Hindlimb muscle (tissue), 1 donor: ENCODE measurements at regions not wholly inside any gene's neighbourhood (a gene's known extent, or its start where the extent isn't known, plus 50 kb on each side); places are given as distances from the start of the nearest gene placed in this dataset.

Experiments
- DNase-seq: peaks from one replicate; pipeline ENCODE4 v3.0.0-alpha.2; 2013

DNA sequence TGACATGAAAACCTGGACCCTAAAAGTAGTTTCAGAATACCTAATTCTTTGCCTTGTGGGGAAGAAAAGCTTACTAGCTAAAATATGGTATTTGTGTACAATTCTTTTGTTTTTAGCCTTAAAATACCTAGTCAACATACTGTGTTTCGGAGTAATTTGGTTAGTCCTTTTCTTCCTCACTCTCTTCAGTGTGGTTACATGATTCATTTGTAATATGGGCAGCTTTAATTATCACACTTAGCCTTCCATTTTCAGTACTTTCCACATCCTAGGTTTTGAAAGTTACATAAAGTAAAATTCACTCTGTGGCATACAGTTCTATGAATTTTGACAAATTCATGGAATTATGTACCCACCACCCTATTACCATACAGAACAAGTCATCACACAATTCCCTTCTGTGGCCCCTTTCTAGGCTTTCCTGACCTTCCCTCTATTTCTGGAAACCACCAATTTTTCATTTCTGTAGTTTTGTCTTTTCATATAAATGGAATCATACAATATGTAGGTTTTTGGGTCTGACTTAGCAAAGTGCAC is 96.2 kb downstream of the EMX2 start:
- no peak for DNase-seq

- DNase-seq = no peak
Observed at GRCh38 chr10:117640406-117640805, 97.9 kb downstream of the EMX2 start.

- DNase-seq = no peak
Observed at GRCh38 chr10:117646718-117647117, 104.2 kb downstream of the EMX2 start.

GRCh38 chr10:117647306-117647705 is 104.8 kb downstream of the EMX2 start:
- DNase-seq = no peak

DNA sequence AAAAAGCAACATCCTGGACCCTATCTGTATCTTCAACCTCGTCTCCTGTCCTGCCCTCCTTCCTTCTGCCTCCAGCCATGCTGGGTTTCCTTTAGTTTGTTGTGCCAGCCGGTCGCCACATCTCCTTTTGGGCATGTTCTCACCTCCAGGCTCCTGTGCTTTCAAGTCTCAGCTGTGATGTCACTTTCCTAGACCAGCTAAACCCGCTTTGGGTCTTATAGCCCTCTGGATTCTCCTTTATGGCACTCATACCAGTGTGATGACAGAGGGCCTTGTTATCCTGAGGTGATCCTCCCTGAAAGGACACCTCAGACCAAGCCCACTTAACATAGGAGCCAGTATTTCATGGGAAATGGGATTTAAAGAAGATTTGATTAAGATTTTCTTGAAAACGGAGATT is 108.6 kb downstream of the EMX2 start:
- no peak for DNase-seq

DNA sequence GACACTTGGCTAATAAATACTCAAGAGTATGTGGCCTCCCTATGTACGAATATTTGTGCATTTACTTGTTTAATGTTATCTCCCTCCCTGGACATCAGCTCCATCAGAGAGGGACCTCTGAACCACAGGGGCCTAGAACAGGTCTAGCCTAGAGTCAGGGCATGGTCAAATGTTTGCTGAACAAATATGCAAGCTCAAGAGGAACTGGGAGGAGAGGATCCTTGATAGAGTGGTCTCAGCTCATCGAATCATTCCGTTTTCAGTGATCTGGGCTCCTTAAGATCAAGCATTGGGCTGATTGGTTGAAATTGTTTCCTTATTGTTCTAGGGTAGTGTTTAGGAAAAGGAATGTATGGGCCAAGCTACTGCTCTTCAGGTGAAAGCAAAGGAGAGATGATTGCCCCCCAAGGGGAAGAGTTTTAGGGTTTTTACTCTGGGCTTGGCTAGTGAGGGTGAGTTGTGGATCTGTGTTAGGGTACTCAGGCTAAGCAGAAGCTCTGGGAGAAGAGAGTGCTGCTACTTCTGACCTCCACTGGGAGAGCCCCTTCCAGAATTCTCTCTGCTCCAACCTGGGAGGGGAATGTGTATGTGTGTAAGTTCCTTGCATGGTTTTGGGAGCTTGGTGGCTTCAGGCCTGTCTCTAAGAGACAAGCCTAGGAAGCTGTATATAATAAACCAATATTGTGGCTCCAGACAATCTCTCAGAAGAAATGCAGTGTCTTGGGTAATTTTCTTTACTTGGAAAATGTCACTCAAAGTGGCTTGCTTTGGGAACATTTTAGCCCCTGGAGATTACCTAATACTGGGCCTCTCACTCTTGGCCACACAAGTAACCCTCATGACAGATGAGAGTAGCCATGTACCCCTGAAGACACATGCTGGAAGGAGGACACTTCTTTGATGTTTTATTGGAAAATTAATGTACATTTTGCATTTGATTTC is 110.0 kb downstream of the EMX2 start:
- no peak for DNase-seq

- DNase-seq = no peak
Observed at GRCh38 chr10:117653170-117653515, 110.6 kb downstream of the EMX2 start.

- no peak for DNase-seq
Observed at GRCh38 chr10:117654105-117654504, 111.6 kb downstream of the EMX2 start.

- no peak for DNase-seq
Observed at GRCh38 chr10:117656385-117657367, 114.1 kb downstream of the EMX2 start.

DNA sequence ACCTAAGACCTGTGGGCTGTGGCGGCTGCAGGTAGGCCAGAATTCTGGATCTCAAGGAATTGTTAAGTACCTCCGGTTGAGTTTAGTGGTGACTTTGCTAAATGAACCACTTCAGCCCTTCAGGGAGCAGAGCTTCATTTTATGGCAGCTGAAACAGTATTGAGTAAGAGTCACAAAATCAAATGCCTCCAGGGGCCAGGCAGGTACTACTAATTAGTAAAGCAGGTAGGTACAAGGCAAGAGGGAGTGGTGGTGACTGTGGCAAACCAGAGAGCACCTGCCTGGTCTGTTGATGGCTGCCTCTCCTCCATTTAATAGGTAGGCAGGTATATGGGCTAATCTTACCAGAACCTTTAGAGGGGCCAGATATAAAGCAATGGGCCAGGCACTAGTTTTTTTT is 118.8 kb downstream of the EMX2 start:
- DNase-seq = no peak

GRCh38 chr10:117662126-117662525 is 119.6 kb downstream of the EMX2 start:
- no peak for DNase-seq

DNA sequence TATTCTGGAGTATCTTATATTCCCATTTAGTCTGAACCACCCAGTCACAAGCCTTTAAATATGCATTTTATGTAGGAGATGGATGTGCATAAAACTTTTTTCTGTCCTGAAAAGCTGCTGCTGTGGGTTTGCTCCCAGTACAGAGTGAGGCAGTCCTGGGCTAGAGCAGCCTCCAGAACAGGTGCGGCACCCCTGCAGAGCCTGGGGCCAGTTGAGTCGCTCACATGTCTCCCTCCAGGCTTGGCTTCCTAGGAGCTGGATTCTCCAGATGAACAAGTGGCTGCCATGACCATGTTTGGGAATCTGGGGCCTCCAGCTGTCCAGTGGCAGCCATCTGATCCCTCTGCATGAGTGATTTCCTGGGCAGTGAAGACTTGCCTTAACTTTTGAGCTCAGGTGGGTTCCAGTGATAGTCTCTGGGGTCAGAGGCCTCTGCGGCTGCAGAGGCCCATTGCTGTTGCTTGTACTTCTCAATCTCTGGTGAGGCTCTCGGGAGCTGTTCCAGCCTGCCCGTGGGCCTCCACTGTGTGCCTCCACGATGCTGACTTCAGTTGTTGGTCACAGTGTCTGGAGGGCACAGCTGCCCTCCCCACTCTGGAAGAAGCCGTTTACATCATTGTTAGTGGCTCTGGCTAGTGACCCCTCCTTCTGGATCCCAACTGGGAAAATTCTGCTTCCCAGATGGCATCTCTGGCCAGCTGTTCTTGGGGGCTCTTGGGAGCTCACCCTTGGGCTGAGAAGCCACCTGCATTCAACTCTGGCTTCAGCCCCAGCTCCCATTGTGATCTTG is 120.4 kb downstream of the EMX2 start:
- DNase-seq = no peak

- peak; percentile 75 for DNase-seq
Observed at GRCh38 chr10:117663750-117664149, 121.2 kb downstream of the EMX2 start.

DNA sequence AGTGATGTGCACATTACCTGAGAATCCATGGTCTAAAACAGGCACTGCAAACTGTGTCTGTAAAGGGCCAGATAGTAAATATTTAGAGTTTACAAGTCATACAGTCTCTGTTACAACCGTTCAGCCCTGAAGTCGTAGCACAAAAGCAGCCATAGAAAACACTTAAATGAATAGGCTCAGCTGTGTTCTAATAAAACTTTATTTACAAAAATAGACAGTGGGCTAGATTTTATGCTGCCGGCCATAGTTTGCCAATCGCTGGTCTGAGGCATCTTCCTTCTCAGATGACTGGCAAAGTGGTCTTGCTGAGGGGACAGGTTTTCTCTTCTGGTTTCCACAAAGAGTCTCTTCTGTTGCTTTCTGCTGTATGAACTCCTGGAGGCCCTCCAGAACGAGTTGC is 121.7 kb downstream of the EMX2 start:
- DNase-seq = no peak

- peak; percentile 59 for DNase-seq
Observed at GRCh38 chr10:117666166-117666565, 123.6 kb downstream of the EMX2 start.

DNA sequence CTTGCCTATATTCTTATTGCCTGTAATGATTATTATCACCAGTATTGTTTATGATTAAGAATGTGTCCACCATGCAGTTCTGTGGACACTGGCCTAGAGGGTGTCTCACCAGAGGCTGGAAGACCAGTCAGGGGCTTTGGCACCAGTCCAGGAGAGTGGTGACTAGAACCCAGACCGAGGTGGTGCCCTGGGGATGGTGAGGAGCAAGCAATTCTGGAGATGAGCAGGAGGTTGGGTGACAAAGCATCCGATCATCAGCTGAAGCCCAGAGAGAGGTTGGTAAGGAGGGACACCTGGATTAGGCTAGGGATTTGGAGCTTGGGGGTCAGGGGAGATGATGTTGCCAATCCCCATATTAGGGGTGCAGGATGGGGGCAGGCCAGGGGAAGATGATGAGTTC is 124.4 kb downstream of the EMX2 start:
- no peak for DNase-seq

GRCh38 chr10:117667831-117668230 is 125.3 kb downstream of the EMX2 start:
- no peak for DNase-seq

DNA sequence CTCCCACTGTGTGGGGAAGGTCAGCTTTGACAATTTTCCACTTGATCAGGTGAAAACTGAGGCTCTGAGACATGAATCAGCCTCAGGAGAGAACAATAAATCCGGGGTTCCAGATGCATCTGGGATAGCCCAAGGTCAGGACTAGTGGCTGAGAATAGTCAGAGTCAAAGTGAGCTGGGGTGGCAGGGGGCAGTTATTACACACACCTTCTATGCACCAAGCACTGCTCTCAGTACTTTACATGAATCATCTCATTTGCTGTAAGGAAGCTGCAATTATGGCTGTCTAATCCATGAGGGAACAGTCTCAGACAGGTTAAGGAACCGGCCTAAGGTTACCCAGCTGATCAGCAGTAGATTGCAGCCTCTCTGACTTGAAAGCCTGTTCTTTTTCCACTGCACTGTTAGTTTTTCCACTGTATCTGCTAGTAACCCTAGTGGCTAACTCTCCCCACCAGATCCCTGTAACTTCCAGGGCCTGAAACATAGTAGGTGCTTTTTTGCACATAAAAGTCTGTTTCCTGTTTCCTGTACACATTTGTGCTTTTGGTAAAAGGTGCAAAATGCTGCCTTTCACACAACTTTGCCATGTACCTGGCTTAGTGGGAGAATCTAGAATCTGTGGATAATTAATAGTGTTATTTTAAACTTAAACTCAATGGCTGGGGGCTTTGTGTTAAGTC is 125.9 kb downstream of the EMX2 start:
- DNase-seq = no peak

DNA sequence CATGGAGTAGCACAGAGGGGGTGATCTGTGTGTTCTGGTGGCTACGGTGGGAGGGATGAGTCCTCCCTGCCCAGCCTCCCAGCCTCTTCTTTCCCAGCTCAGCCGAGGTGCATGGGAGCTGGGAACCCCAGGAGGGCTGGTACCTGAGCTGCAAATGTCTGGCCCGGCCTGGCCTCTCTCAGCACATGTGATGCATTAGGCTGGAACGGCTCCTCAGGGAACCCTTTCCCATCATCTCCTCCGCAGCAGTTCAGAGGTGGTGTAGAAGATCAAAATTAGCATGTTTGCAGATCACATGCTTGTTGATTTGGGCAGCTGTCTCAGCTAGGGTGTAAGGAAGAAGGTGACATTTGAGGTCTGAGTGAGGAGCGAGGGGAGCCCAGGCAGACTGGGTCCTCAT is 126.6 kb downstream of the EMX2 start:
- DNase-seq = no peak

GRCh38 chr10:117670116-117670904 is 127.8 kb downstream of the EMX2 start:
- no peak for DNase-seq
